Activated B cell treated with CpG ODN at 0.5 μM for 24 hours (primary cell): ENCODE measurements at regions not wholly inside any gene's neighbourhood (a gene's known extent, or its start where the extent isn't known, plus 50 kb on each side); places are given as distances from the start of the nearest gene placed in this dataset.

Experiments
- ATAC-seq: fragments of 200-7000 bp; cut with Tn5 transposase; one replicate; pipeline ENCODE4 v1.10.0; 2021; ENCODE audit warnings: low read depth, mild to moderate bottlenecking, moderate library complexity
- CTCF ChIA-PET: fragments of 350-600 bp; sonication (Branson Sonifier 250); formaldehyde crosslinking; loops from one replicate; lab custom pipeline; 2021; ENCODE audit warnings: antibody characterized with exemption; lab: Charles Lee
- POLR2A ChIA-PET: fragments of 350-600 bp; sonication (Branson Sonifier 250); formaldehyde crosslinking; loops from one replicate; lab custom pipeline; 2021; ENCODE audit warnings: antibody characterized with exemption; lab: Charles Lee
- DNase-seq: peaks from one replicate; pipeline ENCODE4 v3.0.0; 2022
- H3K27ac Mint-ChIP-seq: one replicate; pipeline ENCODE4 v1.8.0; 2020; ENCODE audit warnings: mixed read lengths
- H3K27me3 Mint-ChIP-seq: one replicate; pipeline ENCODE4 v1.8.0; 2021; ENCODE audit warnings: mixed read lengths
- H3K36me3 Mint-ChIP-seq: one replicate; pipeline ENCODE4 v1.8.0; 2021; ENCODE audit warnings: low read depth, mixed read lengths
- H3K4me1 Mint-ChIP-seq: one replicate; pipeline ENCODE4 v1.8.0; 2021; ENCODE audit warnings: mixed read lengths
- H3K4me3 Mint-ChIP-seq: one replicate; pipeline ENCODE4 v1.8.0; 2020; ENCODE audit warnings: mild to moderate bottlenecking, mixed read lengths
- H3K9me3 Mint-ChIP-seq: one replicate; pipeline ENCODE4 v1.8.0; 2020; ENCODE audit warnings: mixed read lengths
- CTCF ChIP-seq: fragments of 200-600 bp; IDR thresholded peaks from one replicate; pipeline ENCODE4 v1.8.0; 2022; ENCODE audit warnings: antibody characterized with exemption, mild to moderate bottlenecking
- intact Hi-C: fragments of 100-400 bp; cut with micrococcal nuclease; formaldehyde crosslinking; loops from one replicate; pipeline ENCODE4 v1.15.1; 2024

GRCh38 chrX:99033226-99033901 lies 1376.7 kb downstream of the PCDH19 start:
- H3K27me3 Mint-ChIP-seq = no peaks in the 10 kb centered on the region
- intact Hi-C loops = no loop called here
- no peak for DNase-seq
- no peaks in the 10 kb centered on the region for H3K4me1 Mint-ChIP-seq
- H3K36me3 Mint-ChIP-seq = no peaks in the 10 kb centered on the region
- TF ChIP-seq CTCF = no peak
- no peak overlapping the region for H3K4me3 Mint-ChIP-seq
- no peak overlapping the region for H3K27ac Mint-ChIP-seq
- CTCF ChIA-PET = no interaction called here
- ATAC-seq = no peak
- no peaks in the 10 kb centered on the region for H3K9me3 Mint-ChIP-seq
- POLR2A ChIA-PET = no interaction called here

- H3K27ac Mint-ChIP-seq = no peak overlapping the region
- ChIA-PET POLR2A (no interaction called here), CTCF (no interaction called here)
- no peaks in the 10 kb centered on the region for H3K36me3 Mint-ChIP-seq
- no peaks in the 10 kb centered on the region for H3K9me3 Mint-ChIP-seq
- intact Hi-C loops = no loop called here
- ATAC-seq (no peak), DNase-seq (no peak)
- H3K4me1 Mint-ChIP-seq = no peaks in the 10 kb centered on the region
- H3K4me3 Mint-ChIP-seq = no peak overlapping the region
- no peaks in the 10 kb centered on the region for H3K27me3 Mint-ChIP-seq
- TF ChIP-seq CTCF = no peak
These were observed 1399.1 kb downstream of the PCDH19 start for GRCh38 chrX:99010957-99011356.

GRCh38 chrX:99001286-99001685 lies 1408.8 kb downstream of the PCDH19 start:
- intact Hi-C loops = no loop called here
- CTCF ChIA-PET = no interaction called here
- no peak overlapping the region for H3K27ac Mint-ChIP-seq
- H3K9me3 Mint-ChIP-seq = peaks cover 7% of the 10 kb centered on the region
- H3K36me3 Mint-ChIP-seq = no peaks in the 10 kb centered on the region
- no peak for TF ChIP-seq CTCF
- no peak for DNase-seq
- no peaks in the 10 kb centered on the region for H3K4me1 Mint-ChIP-seq
- POLR2A ChIA-PET = no interaction called here
- H3K4me3 Mint-ChIP-seq = no peak overlapping the region
- ATAC-seq = no peak
- H3K27me3 Mint-ChIP-seq = no peaks in the 10 kb centered on the region

- ATAC-seq = no peak
- POLR2A ChIA-PET = no interaction called here
- no peak overlapping the region for H3K27ac Mint-ChIP-seq
- H3K27me3 Mint-ChIP-seq = no peaks in the 10 kb centered on the region
- H3K36me3 Mint-ChIP-seq = no peaks in the 10 kb centered on the region
- H3K9me3 Mint-ChIP-seq = no peaks in the 10 kb centered on the region
- H3K4me1 Mint-ChIP-seq = no peaks in the 10 kb centered on the region
- H3K4me3 Mint-ChIP-seq = no peak overlapping the region
- intact Hi-C loops = no loop called here
- CTCF ChIA-PET = no interaction called here
- TF ChIP-seq CTCF = no peak
- no peak for DNase-seq
These were observed 1447.1 kb downstream of the PCDH19 start for GRCh38 chrX:98962996-98963395.

GRCh38 chrX:98956014-98956413 lies 1454.1 kb downstream of the PCDH19 start:
- Mint-ChIP-seq H3K27ac (no peak overlapping the region), H3K27me3 (no peaks in the 10 kb centered on the region), H3K4me1 (no peaks in the 10 kb centered on the region), H3K4me3 (no peak overlapping the region), H3K9me3 (peaks cover 3% of the 10 kb centered on the region), H3K36me3 (no peaks in the 10 kb centered on the region)
- no peak for ATAC-seq
- ChIA-PET CTCF (no interaction called here), POLR2A (no interaction called here)
- no peak for DNase-seq
- TF ChIP-seq CTCF = no peak
- intact Hi-C loops = no loop called here
